ENCODE measurements at regions not wholly inside any gene's neighbourhood (a gene's known extent, or its start where the extent isn't known, plus 50 kb on each side); places are given as distances from the start of the nearest gene placed in this dataset.

DNA sequence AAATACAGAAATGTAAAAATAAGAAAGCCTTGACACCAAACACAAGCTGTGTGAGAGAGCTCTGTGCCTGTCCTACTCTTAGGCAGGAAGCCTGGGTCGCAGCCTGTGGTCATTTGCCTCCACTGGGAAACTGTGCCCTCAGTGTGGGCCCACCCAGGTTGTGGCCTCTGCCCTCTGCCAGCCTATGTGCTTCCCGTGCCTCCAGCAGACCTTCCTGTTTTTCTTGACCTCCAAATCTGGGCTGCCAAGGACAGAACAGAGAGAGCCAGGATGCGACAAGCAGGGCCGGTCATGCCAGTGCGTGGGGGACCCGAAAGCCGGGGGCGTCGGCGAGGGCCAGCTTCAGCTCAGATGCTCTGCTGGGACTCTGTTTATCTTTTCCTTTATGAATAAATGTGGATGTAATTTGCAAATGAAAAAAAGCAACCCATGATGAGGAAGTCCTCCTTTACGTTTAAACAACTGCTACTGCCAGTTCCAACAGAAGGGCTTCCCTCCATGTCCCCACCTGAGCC is 189.2 kb upstream of the EXOC2 start:
- Histone ChIP-seq H2AFZ (ENCODE audit: low read depth) (no peak overlapping the region), H3K9me2 (no peaks in the 10 kb centered on the region), H3K4me1 (ENCODE audit: control insufficient read depth in 1 of 2, insufficient read depth in 2 of 2, low read depth in 1 of 2, low read length in 1 of 2) (no peaks in the 10 kb centered on the region), H3F3A (replicated peaks; ENCODE audit: insufficient read depth) (no peaks in the 10 kb centered on the region), H3K27me3 (ENCODE audit: insufficient read depth) (peaks cover 14% of the 10 kb centered on the region; the same call in 1 of the 2 replicates), H3K4me2 (no peak overlapping the region), H3K9me3 (no peaks in the 10 kb centered on the region), H3K79me2 (ENCODE audit: insufficient read depth) (no peaks in the 10 kb centered on the region), H3K36me3 (replicated peaks in 1 of 2; ENCODE audit: control insufficient read depth in 1 of 2, insufficient read depth in 2 of 2, low read length in 1 of 2) (no peaks in the 10 kb centered on the region), H3K27ac (ENCODE audit: low read depth in 2 of 2, low read length in 1 of 2) (no peak overlapping the region), H3K4me3 (ENCODE audit: low read depth in 2 of 2, low read length in 1 of 2) (no peak overlapping the region), H4K20me1 (ENCODE audit: insufficient read depth) (no peaks in the 10 kb centered on the region), H3K9ac (no peak overlapping the region)
- no peak for DNase-seq
- ChIA-PET CTCF (no interaction called here), POLR2A (no interaction called here)
- no peak for TF ChIP-seq RFX5 (IDR thresholded peaks at IDR 0.05; ENCODE audit: low read length)
- TF ChIP-seq JUND (IDR thresholded peaks at IDR 0.05), result no peak
- TF ChIP-seq, protein P1, sequence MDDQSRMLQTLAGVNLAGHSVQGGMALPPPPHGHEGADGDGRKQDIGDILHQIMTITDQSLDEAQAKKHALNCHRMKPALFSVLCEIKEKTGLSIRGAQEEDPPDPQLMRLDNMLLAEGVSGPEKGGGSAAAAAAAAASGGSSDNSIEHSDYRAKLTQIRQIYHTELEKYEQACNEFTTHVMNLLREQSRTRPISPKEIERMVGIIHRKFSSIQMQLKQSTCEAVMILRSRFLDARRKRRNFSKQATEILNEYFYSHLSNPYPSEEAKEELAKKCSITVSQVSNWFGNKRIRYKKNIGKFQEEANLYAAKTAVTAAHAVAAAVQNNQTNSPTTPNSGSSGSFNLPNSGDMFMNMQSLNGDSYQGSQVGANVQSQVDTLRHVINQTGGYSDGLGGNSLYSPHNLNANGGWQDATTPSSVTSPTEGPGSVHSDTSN (IDR thresholded peaks at IDR 0.05), result no peak
- TF ChIP-seq, protein P2, sequence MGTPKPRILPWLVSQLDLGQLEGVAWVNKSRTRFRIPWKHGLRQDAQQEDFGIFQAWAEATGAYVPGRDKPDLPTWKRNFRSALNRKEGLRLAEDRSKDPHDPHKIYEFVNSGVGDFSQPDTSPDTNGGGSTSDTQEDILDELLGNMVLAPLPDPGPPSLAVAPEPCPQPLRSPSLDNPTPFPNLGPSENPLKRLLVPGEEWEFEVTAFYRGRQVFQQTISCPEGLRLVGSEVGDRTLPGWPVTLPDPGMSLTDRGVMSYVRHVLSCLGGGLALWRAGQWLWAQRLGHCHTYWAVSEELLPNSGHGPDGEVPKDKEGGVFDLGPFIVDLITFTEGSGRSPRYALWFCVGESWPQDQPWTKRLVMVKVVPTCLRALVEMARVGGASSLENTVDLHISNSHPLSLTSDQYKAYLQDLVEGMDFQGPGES (IDR thresholded peaks at IDR 0.05; ENCODE audit: low read depth, low read length), result no peak
- no peak for TF ChIP-seq CHD2 (IDR thresholded peaks at IDR 0.05; ENCODE audit: low read length, partially characterized antibody)
- TF ChIP-seq GATA2 (CRISPR knock-in tag; IDR thresholded peaks at IDR 0.05), result no peak
- no peak for TF ChIP-seq FOXM1 (IDR thresholded peaks at IDR 0.05; ENCODE audit: low read depth)
- no peak for TF ChIP-seq NFIC (IDR thresholded peaks at IDR 0.05; ENCODE audit: borderline replicate concordance)
- no peak for TF ChIP-seq ELF1 (IDR thresholded peaks at IDR 0.05)
- no peak for TF ChIP-seq REST (IDR thresholded peaks at IDR 0.05; ENCODE audit: low read depth, low read length)
- no peak for TF ChIP-seq GABPA (IDR thresholded peaks at IDR 0.05; ENCODE audit: low read depth)
- TF ChIP-seq NRF1 (IDR thresholded peaks at IDR 0.05; ENCODE audit: low read depth, low read length), result no peak
- no peak for TF ChIP-seq SIN3A (IDR thresholded peaks at IDR 0.05; ENCODE audit: borderline replicate concordance, low read depth, low read length)
- WGBS (ENCODE audit: low lambda C conversion rate), result 8% methylated on average over 11 of the region's 11 CpGs

- Histone ChIP-seq H3K36me3 (replicated peaks in 1 of 2; ENCODE audit: control insufficient read depth in 1 of 2, insufficient read depth in 2 of 2, low read length in 1 of 2) (no peaks in the 10 kb centered on the region), H3K79me2 (ENCODE audit: insufficient read depth) (no peaks in the 10 kb centered on the region), H3K9ac (no peak overlapping the region), H3K9me3 (no peaks in the 10 kb centered on the region), H3K4me2 (no peak overlapping the region), H3K4me1 (ENCODE audit: control insufficient read depth in 1 of 2, insufficient read depth in 2 of 2, low read depth in 1 of 2, low read length in 1 of 2) (no peaks in the 10 kb centered on the region), H3F3A (replicated peaks; ENCODE audit: insufficient read depth) (no peaks in the 10 kb centered on the region), H3K27me3 (ENCODE audit: insufficient read depth) (peaks cover 7% of the 10 kb centered on the region; the same call in 1 of the 2 replicates), H3K27ac (ENCODE audit: low read depth in 2 of 2, low read length in 1 of 2) (no peak overlapping the region), H4K20me1 (ENCODE audit: insufficient read depth) (no peaks in the 10 kb centered on the region), H3K9me2 (no peaks in the 10 kb centered on the region), H3K4me3 (ENCODE audit: low read depth in 2 of 2, low read length in 1 of 2) (no peak overlapping the region), H2AFZ (ENCODE audit: low read depth) (no peak overlapping the region)
- DNase-seq, result no peak
- POLR2A ChIA-PET, result no interaction called here
- 13% methylated on average over 11 of the region's 11 CpGs for WGBS (ENCODE audit: low lambda C conversion rate)
- CTCF ChIA-PET, result interaction anchor here (1.2 kb wide), 1 partner anchor 503 kb away, joined by 3 read pairs; no protein-coding TSS in a partner anchor
- no peak for TF ChIP-seq FOXM1 (IDR thresholded peaks at IDR 0.05; ENCODE audit: low read depth)
- no peak for TF ChIP-seq ELF1 (IDR thresholded peaks at IDR 0.05)
- no peak for TF ChIP-seq USF2 (IDR thresholded peaks at IDR 0.05; ENCODE audit: borderline replicate concordance, low read depth, low read length)
- no peak for TF ChIP-seq FOXJ3 (CRISPR knock-in tag; IDR thresholded peaks at IDR 0.05)
- TF ChIP-seq MEF2A (IDR thresholded peaks at IDR 0.05; ENCODE audit: borderline replicate concordance, low read depth), result no peak
- TF ChIP-seq EP300 (IDR thresholded peaks at IDR 0.05; ENCODE audit: borderline replicate concordance in 1 of 2, low read depth in 1 of 2, low read length in 1 of 2), result no peak
- TF ChIP-seq TAF1 (IDR thresholded peaks at IDR 0.05; ENCODE audit: borderline replicate concordance, low read depth, low read length), result no peak
- no peak for TF ChIP-seq FOSL2 (IDR thresholded peaks at IDR 0.05; ENCODE audit: borderline replicate concordance, low read depth)
- no peak for TF ChIP-seq GATA2 (CRISPR knock-in tag; IDR thresholded peaks at IDR 0.05)
- no peak for TF ChIP-seq MXI1 (IDR thresholded peaks at IDR 0.05; ENCODE audit: low read depth, low read length)
Observed at GRCh38 chr6:878179-878578, 185.2 kb upstream of the EXOC2 start.

All from SK-N-SH (cell line).